Aorta (tissue), 5 donors: ENCODE measurements at regions not wholly inside any gene's neighbourhood (a gene's known extent, or its start where the extent isn't known, plus 50 kb on each side); places are given as distances from the start of the nearest gene placed in this dataset.

Experiments used
- ATAC-seq: fragments of 200-7000 bp; cut with Tn5 transposase; one replicate; pipeline ENCODE4 v1.9.1; 2022; ENCODE audit warnings: moderate library complexity; ENCODE audit not compliant: low FRiP score
- DNase-seq, 2 donors: peaks; one replicate each; pipeline ENCODE4 v3.0.0-alpha.2; 2020
- H3K27ac ChIP-seq, 2 donors: one replicate each; pipeline ENCODE4 v1.5.1; 2013; ENCODE audit warnings: low read length in 2 of 2, mild to moderate bottlenecking in 2 of 2, moderate library complexity in 2 of 2, control low read depth in 1 of 2, inconsistent platforms in 1 of 2, low read depth in 1 of 2
- H3K27me3 ChIP-seq, 2 donors: one replicate each; pipeline ENCODE4 v1.6.1; 2013; ENCODE audit warnings: control low read depth in 1 of 2, low read length in 1 of 2, mild to moderate bottlenecking in 1 of 2, moderate library complexity in 1 of 2; ENCODE audit not compliant: insufficient read depth in 2 of 2, control insufficient read depth in 1 of 2
- H3K36me3 ChIP-seq, 2 donors: one replicate each; pipeline ENCODE4 v1.6.1; 2013; ENCODE audit warnings: control low read depth in 1 of 2, low read length in 1 of 2, mild to moderate bottlenecking in 1 of 2; ENCODE audit not compliant: insufficient read depth in 2 of 2, control insufficient read depth in 1 of 2
- H3K4me1 ChIP-seq, 2 donors: one replicate each; pipeline ENCODE4 v1.6.1; 2013; ENCODE audit warnings: low read length in 2 of 2, control low read depth in 1 of 2, mild to moderate bottlenecking in 1 of 2, moderate library complexity in 1 of 2; ENCODE audit not compliant: insufficient read depth in 2 of 2, control insufficient read depth in 1 of 2
- H3K4me3 ChIP-seq, 2 donors: one replicate each; pipeline ENCODE4 v1.5.1; 2013; ENCODE audit warnings: low read length in 2 of 2, control low read depth in 1 of 2, mild to moderate bottlenecking in 1 of 2
- H3K9me3 ChIP-seq: one replicate; pipeline ENCODE4 v1.6.1; 2013; ENCODE audit warnings: mild to moderate bottlenecking, low read length; ENCODE audit not compliant: control insufficient read depth
- WGBS, 2 donors: extraction: QIAGEN DNeasy Blood & Tissue Kit; methylation state at CpG; one replicate each; pipeline ENCODE4 v1.1.7; 2013; 5-methylcytosine and 5-hydroxymethylcytosine counted together
- intact Hi-C, 2 donors: fragments of 100-400 bp; cut with DNase I; formaldehyde crosslinking; loops; one replicate each; pipeline versions ENCODE4 v1.14.2 to v1.15.0; 2022
- donor health status: healthy with polysubstance abuse.
- donor health status: Bipolar disorder and iron deficiency.
- donor health status: DM: no; HTN: no; CAD: no.
- donor health status: DM: no; HTN: no; CAD: no.
- donor health status: DM: yes; HTN: yes; CAD: no.

DNA sequence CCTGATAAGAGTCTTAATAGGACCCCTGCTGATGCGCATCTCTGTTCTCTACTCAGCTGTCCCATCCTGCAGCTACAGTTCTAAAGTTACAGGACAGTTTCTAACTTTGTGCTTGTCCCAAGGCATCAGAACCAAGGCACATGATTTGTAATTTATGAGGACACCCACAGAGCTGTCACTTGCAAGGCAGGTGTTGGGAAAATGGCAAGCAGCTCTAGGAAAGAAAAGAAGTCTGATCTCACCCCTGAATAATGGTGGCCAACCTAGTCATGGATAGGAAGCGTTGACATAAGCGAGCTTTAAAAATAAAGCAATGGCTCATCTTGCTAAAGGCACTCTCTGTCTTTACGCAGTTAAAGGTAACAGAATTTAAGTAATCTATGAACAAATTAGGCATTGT lies 127.6 kb upstream of the VGLL2 start:
- Histone ChIP-seq H3K4me1 (peaks cover 2 to 3% of the 10 kb centered on the region in 2 donors), H3K36me3 (no peaks in the 10 kb centered on the region), H3K9me3 (no peaks in the 10 kb centered on the region), H3K27ac (no peak overlapping the region), H3K4me3 (no peak overlapping the region), H3K27me3 (no peaks in the 10 kb centered on the region)
- no peak for DNase-seq
- WGBS, 2 donors: 96 to 97% methylated on average over 4 of the region's 4 CpGs
- no peak for ATAC-seq
- intact Hi-C loops: no loop called here

DNA sequence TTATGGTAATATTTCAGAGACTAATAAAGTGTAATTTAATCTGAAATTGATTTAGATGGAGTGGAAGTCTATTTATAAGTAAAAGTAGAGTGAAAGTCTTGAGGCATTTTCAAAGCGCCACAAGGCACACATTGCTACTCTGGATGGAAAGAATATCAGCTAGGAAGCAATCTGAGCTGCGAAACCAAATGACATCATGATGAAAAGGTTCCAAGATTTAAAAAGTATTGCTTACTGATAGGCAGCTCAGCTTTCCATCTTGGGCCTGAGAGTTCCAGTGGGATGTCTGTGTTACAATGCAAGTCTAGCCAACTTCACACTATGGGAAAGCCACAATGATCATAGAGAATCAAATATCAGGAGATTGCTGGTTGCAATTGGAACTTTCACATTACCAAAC lies 126.9 kb upstream of the VGLL2 start:
- no peak for ATAC-seq
- 36 to 53% methylated on average over 2 of the region's 2 CpGs for WGBS, 2 donors
- DNase-seq: no peak
- Histone ChIP-seq H3K4me1 (peaks cover 2 to 3% of the 10 kb centered on the region in 2 donors), H3K9me3 (no peaks in the 10 kb centered on the region), H3K27me3 (no peaks in the 10 kb centered on the region), H3K36me3 (no peaks in the 10 kb centered on the region), H3K4me3 (no peak overlapping the region), H3K27ac (no peak overlapping the region)
- intact Hi-C loops: no loop called here

DNA sequence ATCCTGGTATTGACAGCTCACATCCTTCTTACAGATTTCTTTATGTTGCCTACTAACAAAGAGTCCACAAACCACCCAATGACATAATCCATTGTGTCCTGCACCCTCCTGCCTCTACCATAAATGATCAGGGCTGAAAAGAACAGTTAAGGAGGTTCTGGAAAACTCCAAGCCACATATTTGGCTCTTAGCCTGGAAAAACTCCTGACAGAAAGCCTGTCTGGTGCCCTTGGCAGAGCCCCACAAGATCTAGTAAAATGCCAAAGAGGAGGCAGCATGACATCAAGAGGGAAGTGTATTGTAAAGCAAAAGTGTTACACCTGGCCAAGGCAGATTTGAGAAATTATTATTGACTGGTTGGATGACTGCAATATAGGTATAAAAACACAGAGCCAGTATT lies 126.4 kb upstream of the VGLL2 start:
- Histone ChIP-seq H3K36me3 (no peaks in the 10 kb centered on the region), H3K4me3 (no peak overlapping the region), H3K9me3 (no peaks in the 10 kb centered on the region), H3K4me1 (peaks cover 2 to 3% of the 10 kb centered on the region in 2 donors), H3K27me3 (no peaks in the 10 kb centered on the region), H3K27ac (no peak overlapping the region)
- DNase-seq (no peak), ATAC-seq (no peak)
- intact Hi-C loops: no loop called here

DNA sequence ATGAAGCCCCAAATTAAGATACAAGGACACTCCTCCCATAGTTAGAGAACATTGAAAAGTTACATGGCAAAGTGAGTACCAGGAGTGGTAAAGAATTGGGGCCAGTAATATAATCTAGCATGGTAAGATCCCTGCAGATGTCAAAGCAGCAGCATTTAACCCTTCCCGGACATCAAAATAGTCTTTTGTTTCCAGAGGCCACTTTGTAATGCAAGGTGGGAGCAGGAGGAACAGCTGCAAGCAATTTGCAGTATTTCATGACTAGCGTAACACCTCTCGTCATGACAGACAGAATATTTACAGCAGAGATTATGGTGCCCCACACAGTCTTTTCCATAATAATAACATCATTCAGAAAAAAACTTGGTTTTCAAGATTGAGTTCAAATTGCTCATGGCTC lies 123.2 kb upstream of the VGLL2 start:
- intact Hi-C loops: no loop called here

DNA sequence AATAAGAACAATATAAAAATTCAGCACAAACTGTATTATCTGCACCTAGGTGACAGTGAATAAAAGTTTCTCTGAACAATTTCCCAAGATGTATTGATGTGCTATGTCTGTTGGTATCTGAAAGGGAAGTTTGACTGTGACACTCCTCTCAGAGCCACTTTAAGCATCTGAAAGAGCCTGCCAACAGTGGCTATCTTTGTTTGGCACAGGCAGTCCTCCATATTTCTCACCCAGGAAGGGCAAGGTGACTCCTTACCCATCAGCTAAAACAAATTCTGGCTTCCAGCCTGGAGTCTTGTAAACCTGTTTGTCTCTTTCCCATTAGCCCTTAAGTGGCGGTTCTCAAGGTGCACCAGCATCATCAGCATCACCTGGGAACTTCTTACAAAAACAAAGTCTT lies 122.4 kb upstream of the VGLL2 start:
- 83 to 90% methylated on average over 1 of the region's 1 CpG for WGBS, 2 donors
- H3K27ac ChIP-seq: no peak overlapping the region
- H3K4me1 ChIP-seq: peaks cover 2 to 3% of the 10 kb centered on the region in 2 donors
- H3K36me3 ChIP-seq: no peaks in the 10 kb centered on the region
- no peak overlapping the region for H3K4me3 ChIP-seq
- DNase-seq (no peak), ATAC-seq (no peak)
- H3K27me3 ChIP-seq: no peaks in the 10 kb centered on the region
- H3K9me3 ChIP-seq: no peaks in the 10 kb centered on the region
- intact Hi-C loops: no loop called here

More for the DNA sequence above, 123.2 kb upstream of the VGLL2 start:
- Histone ChIP-seq H3K36me3 (no peaks in the 10 kb centered on the region), H3K9me3 (no peaks in the 10 kb centered on the region), H3K4me1 (peaks cover 2 to 3% of the 10 kb centered on the region in 2 donors), H3K4me3 (no peak overlapping the region), H3K27ac (no peak overlapping the region), H3K27me3 (no peaks in the 10 kb centered on the region)
- 45 to 55% methylated on average over 3 of the region's 3 CpGs for WGBS, 2 donors
- ATAC-seq: no peak
- no peak for DNase-seq

DNA sequence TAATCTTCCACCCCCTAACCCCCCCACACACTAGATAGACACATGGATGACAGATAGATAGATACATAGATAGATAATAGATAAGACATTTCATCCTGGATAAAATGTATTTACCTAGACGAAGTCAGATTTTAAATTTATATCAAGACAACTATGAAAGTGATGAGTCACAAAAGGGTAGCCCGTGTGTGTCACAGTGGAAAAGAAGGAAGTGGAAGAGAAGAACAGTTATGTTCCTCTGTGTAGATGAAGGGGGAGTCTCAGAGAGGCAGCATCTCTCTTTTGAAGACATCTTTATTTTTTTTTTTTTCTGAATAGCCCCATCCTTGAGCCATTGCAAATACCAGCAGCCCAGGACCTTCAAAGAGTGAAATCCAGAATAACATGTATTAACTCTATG lies 121.7 kb upstream of the VGLL2 start:
- no peak for DNase-seq
- Histone ChIP-seq H3K36me3 (no peaks in the 10 kb centered on the region), H3K27ac (no peak overlapping the region), H3K9me3 (no peaks in the 10 kb centered on the region), H3K27me3 (no peaks in the 10 kb centered on the region), H3K4me3 (no peak overlapping the region), H3K4me1 (peaks cover 0 to 3% of the 10 kb centered on the region in 2 donors)
- intact Hi-C loops: no loop called here
- no peak for ATAC-seq
- WGBS, 2 donors: 62 to 66% methylated on average over 2 of the region's 2 CpGs

DNA sequence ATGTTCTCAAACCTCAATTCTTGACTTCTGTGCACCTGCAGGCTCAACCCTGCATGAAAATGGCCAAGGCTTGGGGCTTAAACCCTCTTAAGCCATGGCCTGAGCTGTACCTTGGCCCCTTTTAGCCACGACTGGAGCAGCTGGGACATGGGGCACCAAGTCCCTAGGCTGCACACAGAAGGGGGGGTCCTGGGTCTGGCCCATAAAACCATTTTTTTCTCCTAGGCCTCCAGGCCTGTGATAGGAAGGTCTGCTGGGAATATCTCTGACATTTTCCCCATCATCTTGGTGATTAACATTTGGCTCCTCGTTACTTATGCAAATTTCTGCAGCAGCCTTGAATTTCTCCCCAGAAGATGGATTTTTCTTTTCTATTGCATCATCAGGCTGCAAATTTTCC lies 119.4 kb upstream of the VGLL2 start:
- no peak for DNase-seq
- no peaks in the 10 kb centered on the region for H3K27me3 ChIP-seq
- no peaks in the 10 kb centered on the region for H3K4me1 ChIP-seq
- H3K27ac ChIP-seq: no peak overlapping the region
- WGBS, 2 donors: 56 to 69% methylated on average over 2 of the region's 2 CpGs
- peaks cover 2% of the 10 kb centered on the region for H3K9me3 ChIP-seq
- no peak for ATAC-seq
- intact Hi-C loops: no loop called here
- H3K36me3 ChIP-seq: no peaks in the 10 kb centered on the region
- H3K4me3 ChIP-seq: no peak overlapping the region

DNA sequence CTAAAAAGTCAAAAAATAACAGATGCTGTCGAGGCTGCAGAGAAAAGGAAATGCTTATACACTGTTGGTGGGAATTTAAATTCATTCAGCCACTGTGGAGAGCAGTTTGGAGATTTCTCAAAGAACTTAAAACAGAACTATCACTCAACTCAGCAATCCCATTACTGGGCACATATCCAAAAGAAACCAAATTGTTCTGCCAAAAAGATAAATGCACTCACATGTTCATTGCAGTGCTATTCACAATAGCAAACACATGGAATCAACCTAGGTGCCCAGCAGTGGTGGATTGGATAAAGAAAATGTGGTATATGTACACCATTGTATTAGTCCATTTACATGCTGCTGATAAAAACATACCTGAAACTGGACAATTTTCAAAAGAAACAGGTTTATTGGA lies 116.0 kb upstream of the VGLL2 start:
- DNase-seq (no peak), ATAC-seq (no peak)
- intact Hi-C loops: no loop called here
- no peaks in the 10 kb centered on the region for H3K36me3 ChIP-seq
- WGBS, 2 donors: 0 to 3% methylated on average over 1 of the region's 1 CpG
- H3K27ac ChIP-seq: no peak overlapping the region
- no peaks in the 10 kb centered on the region for H3K27me3 ChIP-seq
- H3K4me1 ChIP-seq: no peaks in the 10 kb centered on the region
- peaks cover 2% of the 10 kb centered on the region for H3K9me3 ChIP-seq
- H3K4me3 ChIP-seq: no peak overlapping the region

DNA sequence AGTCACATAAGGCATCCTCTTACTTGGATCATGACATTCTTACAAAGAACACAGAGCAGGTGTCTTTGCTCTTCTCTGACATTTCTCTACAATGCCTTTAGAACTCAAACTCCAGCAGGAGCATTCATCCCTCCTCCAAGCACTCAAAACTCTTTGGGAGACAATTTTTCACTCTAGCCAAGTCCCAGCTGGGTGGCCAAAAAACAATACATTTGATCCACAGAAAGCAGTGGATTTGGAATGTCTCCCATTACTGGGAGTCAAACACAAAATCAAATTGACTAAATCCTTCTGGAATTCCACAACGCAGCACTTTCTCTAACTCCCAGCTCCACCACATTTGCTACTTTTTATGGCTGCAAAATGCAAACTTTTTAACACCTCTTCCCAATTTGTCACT lies 108.6 kb upstream of the VGLL2 start:
- no peaks in the 10 kb centered on the region for H3K36me3 ChIP-seq
- intact Hi-C loops: no loop called here
- no peak overlapping the region for H3K4me3 ChIP-seq
- ATAC-seq (no peak), DNase-seq (no peak)
- H3K4me1 ChIP-seq: no peaks in the 10 kb centered on the region
- no peaks in the 10 kb centered on the region for H3K27me3 ChIP-seq
- no peaks in the 10 kb centered on the region for H3K9me3 ChIP-seq
- H3K27ac ChIP-seq: no peak overlapping the region
- WGBS, 2 donors: 0 to 13% methylated on average over 1 of the region's 1 CpG
